ENCODE measurements at regions not wholly inside any gene's neighbourhood (a gene's known extent, or its start where the extent isn't known, plus 50 kb on each side); places are given as distances from the start of the nearest gene placed in this dataset.

- peak; percentile 96 for DNase-seq (ENCODE audit: low spot score)
These were observed 83.0 kb upstream of the DUSP5 start for GRCh38 chr10:110414548-110415309.

- DNase-seq (ENCODE audit: low spot score) = no peak
These were observed 81.9 kb upstream of the DUSP5 start for GRCh38 chr10:110415809-110416208.

GRCh38 chr10:110416776-110417711, 80.7 kb upstream of the DUSP5 start:
- DNase-seq (ENCODE audit: low spot score) = no peak

GRCh38 chr10:110418218-110418617, 79.5 kb upstream of the DUSP5 start:
- no peak for DNase-seq (ENCODE audit: low spot score)

GRCh38 chr10:110419265-110419664, 78.4 kb upstream of the DUSP5 start:
- DNase-seq (ENCODE audit: low spot score) = no peak

GRCh38 chr10:110420401-110421193, 77.1 kb upstream of the DUSP5 start:
- peak; percentile 17 for DNase-seq (ENCODE audit: low spot score)

GRCh38 chr10:110421512-110422138, 76.1 kb upstream of the DUSP5 start:
- DNase-seq (ENCODE audit: low spot score) = no peak

GRCh38 chr10:110422548-110422947, 75.2 kb upstream of the DUSP5 start:
- DNase-seq (ENCODE audit: low spot score) = no peak

GRCh38 chr10:110423650-110424049, 74.1 kb upstream of the DUSP5 start:
- no peak for DNase-seq (ENCODE audit: low spot score)

- peak; percentile 57 for DNase-seq (ENCODE audit: low spot score)
These were observed 71.9 kb upstream of the DUSP5 start for GRCh38 chr10:110425684-110426293.

GRCh38 chr10:110426294-110427181, 71.2 kb upstream of the DUSP5 start:
- DNase-seq (ENCODE audit: low spot score) = no peak

- no peak for DNase-seq (ENCODE audit: low spot score)
These were observed 68.4 kb upstream of the DUSP5 start for GRCh38 chr10:110429301-110429700.

GRCh38 chr10:110430340-110431273, 67.1 kb upstream of the DUSP5 start:
- DNase-seq (ENCODE audit: low spot score) = no peak

GRCh38 chr10:110431659-110432058, 66.0 kb upstream of the DUSP5 start:
- DNase-seq (ENCODE audit: low spot score) = no peak

- DNase-seq (ENCODE audit: low spot score) = no peak
These were observed 65.6 kb upstream of the DUSP5 start for GRCh38 chr10:110432084-110432483.

- DNase-seq (ENCODE audit: low spot score) = no peak
These were observed 64.7 kb upstream of the DUSP5 start for GRCh38 chr10:110432814-110433565.

GRCh38 chr10:110433740-110434139, 64.0 kb upstream of the DUSP5 start:
- no peak for DNase-seq (ENCODE audit: low spot score)

- DNase-seq (ENCODE audit: low spot score) = no peak
These were observed 63.1 kb upstream of the DUSP5 start for GRCh38 chr10:110434489-110435096.
